ENCODE measurements at regions not wholly inside any gene's neighbourhood (a gene's known extent, or its start where the extent isn't known, plus 50 kb on each side); places are given as distances from the start of the nearest gene placed in this dataset.

DNA sequence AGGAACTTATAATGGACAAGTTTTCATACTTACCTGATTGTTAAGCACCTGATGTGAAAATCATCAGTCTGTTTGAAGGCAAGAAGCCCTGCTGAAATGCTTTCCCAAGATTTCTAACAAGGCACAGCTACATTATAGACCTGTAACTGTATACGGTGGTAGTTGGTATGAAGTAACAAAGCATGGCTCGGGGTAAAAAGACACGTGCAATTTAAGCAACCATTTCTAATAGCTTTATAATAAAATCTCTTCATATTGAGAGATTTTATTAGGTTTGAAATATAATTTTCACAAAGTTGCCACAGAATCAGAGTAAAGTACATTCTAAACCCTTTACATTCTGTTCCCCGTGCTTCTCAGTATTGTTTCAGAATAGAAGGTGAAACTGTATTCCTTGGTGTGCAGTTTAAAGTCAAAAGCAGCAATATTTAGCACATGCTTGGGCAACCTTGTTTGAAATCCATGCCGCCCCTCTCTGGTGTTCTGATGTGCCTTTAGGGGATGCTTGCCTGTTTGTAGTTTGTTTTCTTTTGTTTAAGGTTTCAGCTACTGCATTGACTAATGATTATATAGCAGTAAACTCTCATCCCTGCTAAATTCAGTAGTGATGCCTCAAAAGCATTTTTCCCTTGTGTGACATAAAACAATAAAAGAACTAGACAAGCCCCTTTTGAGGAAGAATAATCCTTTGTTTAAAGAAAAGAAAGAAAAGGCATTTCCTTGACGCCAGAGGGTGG, 125.2 kb upstream of the OBI1 start:
- TF ChIP-seq, protein P1, sequence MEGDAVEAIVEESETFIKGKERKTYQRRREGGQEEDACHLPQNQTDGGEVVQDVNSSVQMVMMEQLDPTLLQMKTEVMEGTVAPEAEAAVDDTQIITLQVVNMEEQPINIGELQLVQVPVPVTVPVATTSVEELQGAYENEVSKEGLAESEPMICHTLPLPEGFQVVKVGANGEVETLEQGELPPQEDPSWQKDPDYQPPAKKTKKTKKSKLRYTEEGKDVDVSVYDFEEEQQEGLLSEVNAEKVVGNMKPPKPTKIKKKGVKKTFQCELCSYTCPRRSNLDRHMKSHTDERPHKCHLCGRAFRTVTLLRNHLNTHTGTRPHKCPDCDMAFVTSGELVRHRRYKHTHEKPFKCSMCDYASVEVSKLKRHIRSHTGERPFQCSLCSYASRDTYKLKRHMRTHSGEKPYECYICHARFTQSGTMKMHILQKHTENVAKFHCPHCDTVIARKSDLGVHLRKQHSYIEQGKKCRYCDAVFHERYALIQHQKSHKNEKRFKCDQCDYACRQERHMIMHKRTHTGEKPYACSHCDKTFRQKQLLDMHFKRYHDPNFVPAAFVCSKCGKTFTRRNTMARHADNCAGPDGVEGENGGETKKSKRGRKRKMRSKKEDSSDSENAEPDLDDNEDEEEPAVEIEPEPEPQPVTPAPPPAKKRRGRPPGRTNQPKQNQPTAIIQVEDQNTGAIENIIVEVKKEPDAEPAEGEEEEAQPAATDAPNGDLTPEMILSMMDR (IDR thresholded peaks at IDR 0.05; ENCODE audit: control insufficient read depth, insufficient read depth, low read depth, low read length, missing control alignments) = no peak
- no peak overlapping the region for H3K4me3 ChIP-seq (ENCODE audit: control insufficient read depth, low read depth, low read length)
- no peak for DNase-seq (ENCODE audit: low read depth)

DNA sequence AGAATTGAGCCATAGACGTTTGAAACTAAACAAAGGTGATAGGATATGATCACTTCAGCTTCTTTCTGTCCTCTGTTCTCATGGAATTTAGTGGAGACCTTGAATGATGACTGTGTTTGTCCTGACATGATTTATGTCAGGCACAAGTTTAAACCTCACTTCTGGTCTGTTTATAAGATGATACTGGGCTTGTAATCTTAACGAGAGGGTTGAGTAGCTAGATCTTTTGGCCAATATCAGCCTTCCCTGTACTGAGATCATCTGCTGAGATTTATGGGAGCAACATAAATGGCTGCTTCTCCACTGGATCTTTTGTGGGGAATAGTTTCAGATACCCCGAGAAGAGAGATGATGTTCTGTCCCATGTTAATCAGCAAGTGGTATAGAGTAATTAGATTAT, 121.8 kb upstream of the OBI1 start:
- H3K4me3 ChIP-seq (ENCODE audit: control insufficient read depth, low read depth, low read length) = no peak overlapping the region
- no peak for DNase-seq (ENCODE audit: low read depth)
- TF ChIP-seq, protein P1 (IDR thresholded peaks at IDR 0.05; ENCODE audit: control insufficient read depth, insufficient read depth, low read depth, low read length, missing control alignments) = no peak

DNA sequence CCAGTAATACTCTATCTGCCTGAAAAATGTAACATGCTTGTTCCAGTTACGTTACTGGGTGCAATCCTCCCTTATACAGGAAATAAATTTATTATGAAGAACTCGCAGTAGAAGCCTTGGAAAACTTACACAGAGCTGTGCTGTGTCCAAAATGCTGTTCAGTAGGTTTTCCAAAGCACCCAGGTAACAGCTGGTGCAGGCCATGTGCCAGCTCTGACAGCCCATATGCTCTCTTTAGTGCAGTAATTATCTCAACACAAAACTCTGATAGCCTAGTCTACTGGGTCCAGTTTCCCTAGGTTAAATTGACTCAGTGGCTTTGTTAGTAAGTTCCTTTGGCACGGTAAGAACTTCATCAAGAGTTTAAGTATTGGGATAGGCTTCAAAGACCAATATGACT, 120.7 kb upstream of the OBI1 start:
- no peak overlapping the region for H3K4me3 ChIP-seq (ENCODE audit: control insufficient read depth, low read depth, low read length)
- TF ChIP-seq, protein P1 (IDR thresholded peaks at IDR 0.05; ENCODE audit: control insufficient read depth, insufficient read depth, low read depth, low read length, missing control alignments) = no peak
- no peak for DNase-seq (ENCODE audit: low read depth)

DNA sequence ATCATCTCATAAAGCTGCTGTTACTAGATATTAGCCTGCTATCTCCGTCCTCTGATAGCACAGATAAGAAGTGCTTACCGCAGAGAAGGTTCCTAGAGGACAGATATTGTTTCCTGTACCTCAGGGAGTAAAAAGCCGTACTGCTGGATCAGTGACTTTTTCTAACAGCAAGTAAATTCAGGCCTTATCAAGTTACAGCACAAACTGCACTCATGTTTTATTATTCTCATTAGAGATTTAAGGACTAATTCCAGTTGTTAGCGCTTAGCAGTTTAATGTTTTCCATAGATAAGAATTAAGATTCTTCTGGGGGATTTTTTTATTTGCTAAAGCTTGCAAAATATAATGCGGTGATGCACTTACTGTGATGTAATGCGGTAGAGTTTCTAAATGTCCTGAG, 119.0 kb upstream of the OBI1 start:
- H3K4me3 ChIP-seq (ENCODE audit: control insufficient read depth, low read depth, low read length) = no peak overlapping the region
- DNase-seq (ENCODE audit: low read depth) = no peak
- TF ChIP-seq, protein P1 (IDR thresholded peaks at IDR 0.05; ENCODE audit: control insufficient read depth, insufficient read depth, low read depth, low read length, missing control alignments) = no peak

DNA sequence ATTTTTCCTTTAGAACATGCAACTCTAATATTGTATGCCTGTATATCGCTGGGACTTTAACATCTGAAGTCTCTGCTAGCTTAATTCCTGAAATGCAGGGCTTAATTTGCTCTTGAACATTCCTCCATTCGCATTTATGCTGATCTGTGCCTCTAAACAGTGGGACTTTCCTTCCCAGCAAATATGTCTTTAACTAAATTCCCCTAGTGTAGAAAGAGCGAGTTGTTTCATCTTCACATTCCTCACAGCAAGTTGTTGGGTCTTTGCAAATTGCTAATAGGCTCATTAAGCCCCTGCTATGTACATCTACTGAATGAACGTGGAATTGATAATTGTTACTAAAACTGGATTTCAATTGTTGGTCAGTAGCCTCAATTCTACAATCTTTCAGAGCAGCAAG, 118.4 kb upstream of the OBI1 start:
- no peak overlapping the region for H3K4me3 ChIP-seq (ENCODE audit: control insufficient read depth, low read depth, low read length)
- no peak for DNase-seq (ENCODE audit: low read depth)
- TF ChIP-seq, protein P1 (IDR thresholded peaks at IDR 0.05; ENCODE audit: control insufficient read depth, insufficient read depth, low read depth, low read length, missing control alignments) = no peak

DNA sequence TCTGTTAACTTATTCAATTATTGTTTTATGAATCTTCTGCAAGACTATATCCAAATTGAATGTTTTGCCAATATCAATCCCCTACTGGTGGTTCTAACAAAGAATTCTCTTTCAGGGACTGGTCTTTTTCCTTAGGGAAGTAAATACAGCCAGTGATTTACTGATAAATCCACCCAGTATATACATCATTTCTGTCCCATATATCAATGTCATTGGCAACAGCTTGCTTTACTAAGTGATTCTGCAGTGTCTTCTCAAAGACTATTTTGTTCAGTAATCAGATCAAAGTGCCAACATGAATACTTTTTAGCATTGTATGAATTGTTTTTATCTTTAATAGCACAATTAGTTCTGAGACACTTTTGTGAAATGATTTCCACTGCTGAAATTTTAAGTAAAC, 114.0 kb upstream of the OBI1 start:
- H3K4me3 ChIP-seq (ENCODE audit: control insufficient read depth, low read depth, low read length) = no peak overlapping the region
- DNase-seq (ENCODE audit: low read depth) = no peak
- TF ChIP-seq, protein P1 (IDR thresholded peaks at IDR 0.05; ENCODE audit: control insufficient read depth, insufficient read depth, low read depth, low read length, missing control alignments) = no peak
